GDM1 (cell line): ENCODE measurements at regions not wholly inside any gene's neighbourhood (a gene's known extent, or its start where the extent isn't known, plus 50 kb on each side); places are given as distances from the start of the nearest gene placed in this dataset.
A peak's percentile ranks its signal among the peaks of the same experiment; 100 is the strongest.

Experiments
- DNase-seq: peaks from one replicate; lab custom pipeline; 2025; lab: John Stamatoyannopoulos, UW

GRCh38 chr10:89153971-89154370 lies 53.1 kb downstream of the CH25H start:
- no peak for DNase-seq

GRCh38 chr10:89153116-89153515 lies 54.0 kb downstream of the CH25H start:
- DNase-seq, result no peak

DNA sequence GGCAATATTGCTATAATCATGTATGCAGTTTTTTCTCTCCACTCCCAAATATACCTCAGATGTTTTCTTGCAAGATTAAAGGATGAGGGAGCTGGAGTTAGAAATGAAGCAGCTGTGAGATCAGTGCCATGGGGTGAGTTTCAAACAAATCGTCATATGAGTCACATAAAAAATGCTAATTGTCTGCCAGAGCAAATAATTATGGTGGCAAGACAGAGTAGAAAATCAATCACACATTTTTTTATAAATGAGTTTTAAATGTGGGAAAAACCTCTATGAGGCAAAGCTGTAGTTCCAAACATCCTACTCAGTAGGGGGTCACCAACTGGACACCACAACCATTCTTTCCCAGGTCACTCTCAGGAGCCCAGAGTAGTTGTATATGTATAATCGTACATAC lies 55.3 kb downstream of the CH25H start:
- DNase-seq, result no peak

GRCh38 chr10:89148061-89148460 lies 59.1 kb downstream of the CH25H start:
- no peak for DNase-seq

GRCh38 chr10:89147256-89147655 lies 59.9 kb downstream of the CH25H start:
- DNase-seq, result no peak

- no peak for DNase-seq
Measured at GRCh38 chr10:89144836-89145235, 62.3 kb downstream of the CH25H start.

GRCh38 chr10:89142590-89142989 lies 64.5 kb downstream of the CH25H start:
- DNase-seq, result no peak

GRCh38 chr10:89138755-89139490 lies 68.2 kb downstream of the CH25H start:
- no peak for DNase-seq

GRCh38 chr10:89134963-89135362 lies 72.2 kb downstream of the CH25H start:
- no peak for DNase-seq

DNA sequence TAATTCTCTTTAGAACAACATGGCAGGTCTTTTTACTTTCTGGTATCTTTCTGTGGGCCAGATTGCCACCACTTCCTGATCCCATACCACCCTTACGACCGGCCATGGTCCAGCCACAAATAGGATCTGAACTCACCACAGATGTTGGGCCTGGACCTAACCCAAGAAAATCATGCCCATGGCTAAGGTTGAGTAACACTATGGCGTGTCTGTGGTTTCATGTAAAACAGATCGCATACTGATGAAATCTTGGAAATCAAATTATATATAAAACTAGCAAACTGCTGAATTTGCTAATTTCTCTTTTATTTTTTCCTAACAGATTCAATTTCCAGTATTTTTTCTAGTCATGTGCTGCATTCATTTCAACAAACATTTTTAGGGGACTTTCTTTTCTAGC lies 77.2 kb downstream of the CH25H start:
- DNase-seq, result no peak

GRCh38 chr10:89122433-89123051 lies 84.6 kb downstream of the CH25H start:
- DNase-seq, result peak; percentile 7

GRCh38 chr10:89121764-89122020 lies 85.4 kb downstream of the CH25H start:
- no peak for DNase-seq

DNA sequence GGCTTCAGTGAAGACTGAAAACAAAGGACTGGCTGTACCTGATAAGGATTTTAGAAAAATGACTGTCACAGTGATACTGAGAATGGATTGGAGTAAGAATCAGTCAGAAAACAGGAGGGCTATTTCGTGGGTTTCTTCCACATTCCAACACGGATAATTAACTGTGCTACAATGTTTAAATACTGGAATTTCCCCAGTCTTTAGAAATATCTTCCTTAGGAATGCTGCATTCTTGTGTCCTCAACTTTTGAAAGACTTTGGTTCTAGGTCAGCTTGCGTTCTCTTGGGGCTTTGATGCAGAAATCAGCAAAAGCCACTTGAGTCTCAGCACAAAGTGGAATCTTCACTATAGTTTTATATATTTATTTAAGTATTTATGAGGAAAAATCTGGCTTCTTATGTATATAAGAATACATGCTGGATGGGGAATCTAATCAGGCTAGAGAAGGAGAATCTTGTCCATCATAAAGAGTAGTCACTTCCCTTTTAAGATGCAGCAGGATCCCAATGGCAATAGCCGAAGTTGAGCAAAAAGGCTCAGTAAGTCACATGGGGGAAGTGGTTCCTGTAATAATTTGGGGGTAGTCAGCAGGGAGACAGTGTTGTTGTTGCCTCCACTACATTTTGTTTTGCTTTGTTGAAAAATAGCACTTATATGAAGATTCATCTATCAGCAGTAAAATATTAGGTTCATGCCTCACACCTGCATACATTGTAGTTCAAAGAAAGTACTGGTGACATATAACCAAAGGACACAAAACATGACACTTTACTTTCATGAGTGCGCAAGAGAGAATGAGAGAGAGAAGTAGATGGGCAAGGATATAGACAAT lies 86.0 kb downstream of the CH25H start:
- no peak for DNase-seq

DNA sequence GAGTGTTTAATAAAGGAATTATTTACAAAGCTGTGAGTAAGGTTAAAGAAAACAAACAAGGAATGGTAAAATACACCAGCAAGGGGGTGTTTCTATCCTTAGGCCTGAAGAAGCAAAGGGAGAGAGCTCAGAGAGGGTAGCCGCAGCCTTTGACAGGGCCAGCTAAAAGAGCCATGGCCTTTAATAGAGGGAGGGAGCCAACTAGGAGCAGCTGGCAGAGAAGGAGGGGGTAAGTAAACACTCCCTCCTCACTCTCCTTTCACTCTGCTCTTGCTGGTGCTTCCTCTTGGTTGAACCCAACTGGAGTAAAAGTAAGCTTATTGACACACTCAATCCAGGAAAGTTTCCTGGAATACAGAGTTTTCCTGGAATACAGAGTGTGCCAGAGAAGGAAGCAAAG lies 87.5 kb downstream of the CH25H start:
- DNase-seq, result no peak

DNA sequence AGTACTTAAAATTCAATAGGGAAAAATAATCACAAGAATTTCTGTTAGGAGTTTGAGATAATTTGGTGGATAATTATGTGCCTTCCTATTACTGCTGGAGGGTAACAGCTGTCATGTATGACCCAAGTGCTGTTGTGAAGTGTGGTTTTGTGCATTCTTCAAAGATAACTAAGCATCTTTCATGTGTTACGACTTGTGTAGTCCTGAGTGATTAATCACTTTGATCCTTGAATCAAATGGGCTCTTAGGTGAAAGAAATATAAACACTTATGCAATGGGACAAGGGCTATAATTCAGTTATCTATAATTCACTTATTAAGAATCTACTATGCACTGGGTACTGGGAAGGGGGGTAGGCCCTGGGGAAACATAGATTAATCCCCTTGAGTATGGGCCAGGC lies 89.0 kb downstream of the CH25H start:
- no peak for DNase-seq

DNA sequence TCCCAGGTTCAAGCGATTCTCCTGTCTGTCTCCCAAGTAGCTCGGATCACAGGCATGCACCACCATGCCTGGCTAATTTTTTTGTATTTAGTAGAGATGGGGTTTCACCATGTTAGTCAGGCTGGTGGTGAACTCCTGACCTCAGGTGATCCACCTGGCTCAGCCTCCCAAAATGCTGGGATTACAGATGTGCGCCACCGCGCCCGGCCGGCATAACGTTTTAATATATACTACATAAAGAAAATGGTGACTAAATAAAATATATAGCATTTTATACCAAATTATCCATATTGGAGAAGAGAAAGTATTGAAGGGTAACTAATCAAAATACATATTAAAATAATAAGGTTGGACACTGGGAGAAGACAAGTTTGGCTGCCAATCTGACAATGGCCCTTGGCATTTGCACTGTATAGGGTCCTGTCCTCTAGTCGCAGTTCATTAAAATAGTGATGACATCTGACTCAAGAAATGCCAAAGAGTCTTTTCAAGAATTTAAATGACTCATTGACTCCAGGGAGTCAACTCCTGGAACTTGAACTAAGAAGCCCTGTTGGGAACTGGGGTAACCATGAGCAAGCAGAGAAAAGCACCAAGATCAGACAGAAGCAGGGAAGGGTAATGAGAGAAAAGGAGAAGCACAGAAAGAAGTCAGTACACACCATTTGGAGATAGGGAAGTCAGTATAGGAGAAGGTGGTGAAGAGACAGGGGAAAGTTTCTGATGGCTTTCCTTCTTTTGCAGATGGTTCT lies 91.1 kb downstream of the CH25H start:
- no peak for DNase-seq

- DNase-seq, result no peak
Measured at GRCh38 chr10:89114846-89115625, 92.1 kb downstream of the CH25H start.

GRCh38 chr10:89102735-89103134 lies 104.4 kb downstream of the CH25H start:
- DNase-seq, result no peak

GRCh38 chr10:89101943-89102342 lies 105.2 kb downstream of the CH25H start:
- DNase-seq, result no peak

- no peak for DNase-seq
Measured at GRCh38 chr10:89100680-89101079, 106.4 kb downstream of the CH25H start.

DNA sequence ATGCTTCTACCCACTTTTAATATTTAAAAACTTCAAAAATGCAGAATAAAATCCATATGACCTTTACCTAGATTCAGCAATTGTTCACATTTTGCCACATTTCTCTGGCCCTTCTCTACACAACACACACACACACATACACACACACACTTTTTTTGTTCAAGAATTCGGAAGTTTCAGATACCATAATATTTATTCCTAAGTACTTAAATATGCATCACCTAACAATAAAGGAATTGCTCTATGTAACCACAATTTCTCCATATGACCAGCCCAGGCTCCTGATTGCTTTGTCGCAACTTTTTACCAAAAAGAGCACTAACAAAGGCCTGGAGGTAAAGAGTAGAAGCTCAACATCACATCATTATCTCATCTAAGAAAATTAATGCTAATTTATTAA lies 106.6 kb downstream of the FAS start:
- DNase-seq, result no peak
